PC-3 (cell line): ENCODE measurements at regions not wholly inside any gene's neighbourhood (a gene's known extent, or its start where the extent isn't known, plus 50 kb on each side); places are given as distances from the start of the nearest gene placed in this dataset.

ENCODE experiments used
- ATAC-seq: fragments of 200-7000 bp; cut with Tn5 transposase; 2 replicates; pipeline ENCODE4 v1.9.1; 2020; ENCODE audit warnings: mild to moderate bottlenecking, moderate library complexity
- BruUV-seq: library from RNA; stranded (reverse); fragments of 400-500 nt; replicated peaks from 2 replicates; lab custom pipeline; 2021; lab: Mats Ljungman, UMichigan
- CTCF ChIA-PET: fragments of 300-600 bp; sonication (Branson Sonifier 250); formaldehyde crosslinking; loops from one replicate; lab custom pipeline; 2022; ENCODE audit warnings: antibody characterized with exemption; lab: Charles Lee
- POLR2A ChIA-PET: fragments of 300-600 bp; sonication (Branson Sonifier 250); formaldehyde crosslinking; loops from one replicate; lab custom pipeline; 2022; ENCODE audit warnings: antibody characterized with exemption; ENCODE audit not compliant: unreplicated experiment; lab: Charles Lee
- DNase-seq: peaks from one replicate; pipeline ENCODE4 v3.0.0-alpha.2; 2015
- H2AFZ ChIP-seq: fragments of 300-600 bp; sonication (generic); 2 replicates; pipeline ENCODE4 v1.6.0; 2016; ENCODE audit warnings: antibody characterized with exemption, low read length
- H3F3A ChIP-seq: fragments of 300-600 bp; sonication (generic); one replicate; pipeline ENCODE4 v1.6.0; 2017; ENCODE audit warnings: antibody characterized with exemption, low read length, control low read depth, mild to moderate bottlenecking; ENCODE audit not compliant: unreplicated experiment
- H3K27ac ChIP-seq: fragments of 300-600 bp; sonication (generic); 2 replicates; pipeline ENCODE4 v1.5.1; 2016; ENCODE audit warnings: mild to moderate bottlenecking, low read length
- H3K27me3 ChIP-seq: fragments of 300-600 bp; sonication (generic); 2 replicates; pipeline ENCODE4 v1.6.1; 2016; ENCODE audit warnings: low read length, mixed read lengths
- H3K36me3 ChIP-seq: fragments of 300-600 bp; sonication (generic); 2 replicates; pipeline ENCODE4 v1.6.1; 2016; ENCODE audit warnings: low read depth, mixed run types, low read length, mixed read lengths
- H3K4me1 ChIP-seq: fragments of 300-600 bp; sonication (generic); 2 replicates; pipeline ENCODE4 v1.5.1; 2016; ENCODE audit warnings: low read length; ENCODE audit not compliant: insufficient read depth
- H3K4me2 ChIP-seq: fragments of 300-600 bp; sonication (generic); 2 replicates; pipeline ENCODE4 v1.6.0; 2016; ENCODE audit warnings: low read length
- H3K4me3 ChIP-seq: fragments of 300-600 bp; sonication (generic); 2 replicates; pipeline ENCODE4 v1.5.1; 2016; ENCODE audit warnings: mild to moderate bottlenecking, low read length, mixed read lengths
- H3K79me2 ChIP-seq: fragments of 300-600 bp; sonication (generic); 2 replicates; pipeline ENCODE4 v1.6.1; 2017; ENCODE audit warnings: low read length, mixed read lengths
- H3K9ac ChIP-seq: fragments of 300-600 bp; sonication (generic); 2 replicates; pipeline ENCODE4 v1.6.0; 2016; ENCODE audit warnings: mild to moderate bottlenecking, low read length
- H3K9me2 ChIP-seq: fragments of 300-600 bp; sonication (generic); replicated peaks from 2 replicates; pipeline ENCODE4 v1.6.1; 2016; ENCODE audit warnings: mixed run types, low read length, mixed read lengths
- H3K9me3 ChIP-seq: fragments of 300-600 bp; sonication (generic); 2 replicates; pipeline ENCODE4 v1.6.1; 2016; ENCODE audit warnings: low read length, mixed read lengths
- H4K20me1 ChIP-seq: fragments of 300-600 bp; sonication (generic); 2 replicates; pipeline ENCODE4 v1.6.1; 2016; ENCODE audit warnings: low read length, mixed read lengths
- CTCF ChIP-seq: fragments of 300-600 bp; sonication (generic); conservative IDR thresholded peaks from 2 replicates; pipeline ENCODE4 v1.5.1; 2017; ENCODE audit warnings: antibody characterized with exemption, low read depth, mild to moderate bottlenecking, low read length
- EZH2 ChIP-seq: fragments of 300-600 bp; sonication (generic); IDR thresholded peaks from one replicate; pipeline ENCODE4 v1.6.1; 2017; ENCODE audit warnings: antibody characterized with exemption, mild to moderate bottlenecking, low read length; ENCODE audit not compliant: unreplicated experiment
- EZH2phosphoT487 ChIP-seq: fragments of 300-600 bp; sonication (generic); IDR thresholded peaks from 2 replicates; pipeline ENCODE4 v1.6.1; 2018; ENCODE audit warnings: mild to moderate bottlenecking, antibody characterized with exemption, low read length, borderline replicate concordance
- intact Hi-C: fragments of 100-400 bp; cut with micrococcal nuclease; formaldehyde crosslinking; loops from 2 replicates; pipeline ENCODE4 v1.9.0; 2023

- H3K4me3 ChIP-seq, result no peak overlapping the region
- H2AFZ ChIP-seq, result no peak overlapping the region
- intact Hi-C loops, result no loop called here
- H3K79me2 ChIP-seq, result no peaks in the 10 kb centered on the region
- POLR2A ChIA-PET, result no interaction called here
- ATAC-seq (no peak), DNase-seq (no peak)
- no peaks in the 10 kb centered on the region for H3F3A ChIP-seq
- H3K9ac ChIP-seq, result no peak overlapping the region
- no peaks in the 10 kb centered on the region for H3K9me2 ChIP-seq
- H4K20me1 ChIP-seq, result no peaks in the 10 kb centered on the region
- CTCF ChIA-PET, result no interaction called here
- no peak overlapping the region for H3K4me2 ChIP-seq
- TF ChIP-seq EZH2phosphoT487, result no peak
- TF ChIP-seq CTCF, result no peak
- no peak for TF ChIP-seq EZH2
- peaks cover 29% of the 10 kb centered on the region for H3K4me1 ChIP-seq
- no peak overlapping the region for H3K27ac ChIP-seq
- H3K9me3 ChIP-seq, result no peaks in the 10 kb centered on the region
- H3K27me3 ChIP-seq, result no peaks in the 10 kb centered on the region
- H3K36me3 ChIP-seq, result no peaks in the 10 kb centered on the region
- no TSS peak for BruUV-seq
Measured at GRCh38 chr6:14765721-14766390, 480.0 kb upstream of the JARID2 start.

- H3K9ac ChIP-seq, result no peak overlapping the region
- intact Hi-C loops, result no loop called here
- CTCF ChIA-PET, result no interaction called here
- DNase-seq, result no peak
- no peaks in the 10 kb centered on the region for H3K27me3 ChIP-seq
- H3F3A ChIP-seq, result no peaks in the 10 kb centered on the region
- no peak overlapping the region for H2AFZ ChIP-seq
- H3K79me2 ChIP-seq, result no peaks in the 10 kb centered on the region
- H3K4me1 ChIP-seq, result peaks cover 29% of the 10 kb centered on the region
- no peaks in the 10 kb centered on the region for H3K9me2 ChIP-seq
- no peaks in the 10 kb centered on the region for H3K36me3 ChIP-seq
- BruUV-seq, result no TSS peak
- no peak overlapping the region for H3K4me2 ChIP-seq
- no peaks in the 10 kb centered on the region for H3K9me3 ChIP-seq
- no peak for ATAC-seq
- no peaks in the 10 kb centered on the region for H4K20me1 ChIP-seq
- TF ChIP-seq EZH2phosphoT487 (no peak), EZH2 (no peak), CTCF (no peak)
- no peak overlapping the region for H3K27ac ChIP-seq
- POLR2A ChIA-PET, result no interaction called here
- no peak overlapping the region for H3K4me3 ChIP-seq
Measured at GRCh38 chr6:14766391-14766994, 479.4 kb upstream of the JARID2 start.

GRCh38 chr6:14767226-14767625 lies 478.6 kb upstream of the JARID2 start:
- H3K9me3 ChIP-seq, result no peaks in the 10 kb centered on the region
- H3F3A ChIP-seq, result no peaks in the 10 kb centered on the region
- TF ChIP-seq CTCF, result no peak
- no peaks in the 10 kb centered on the region for H3K9me2 ChIP-seq
- H3K4me1 ChIP-seq, result peaks cover 29% of the 10 kb centered on the region
- H3K4me2 ChIP-seq, result no peak overlapping the region
- no peak for DNase-seq
- intact Hi-C loops, result no loop called here
- POLR2A ChIA-PET, result no interaction called here
- no peak overlapping the region for H3K9ac ChIP-seq
- H4K20me1 ChIP-seq, result no peaks in the 10 kb centered on the region
- no peak for ATAC-seq
- no peak overlapping the region for H2AFZ ChIP-seq
- H3K27me3 ChIP-seq, result no peaks in the 10 kb centered on the region
- no TSS peak for BruUV-seq
- no peaks in the 10 kb centered on the region for H3K36me3 ChIP-seq
- no peaks in the 10 kb centered on the region for H3K79me2 ChIP-seq
- CTCF ChIA-PET, result no interaction called here
- H3K4me3 ChIP-seq, result no peak overlapping the region
- no peak overlapping the region for H3K27ac ChIP-seq
